ENCODE measurements at regions not wholly inside any gene's neighbourhood (a gene's known extent, or its start where the extent isn't known, plus 50 kb on each side); places are given as distances from the start of the nearest gene placed in this dataset.

DNA sequence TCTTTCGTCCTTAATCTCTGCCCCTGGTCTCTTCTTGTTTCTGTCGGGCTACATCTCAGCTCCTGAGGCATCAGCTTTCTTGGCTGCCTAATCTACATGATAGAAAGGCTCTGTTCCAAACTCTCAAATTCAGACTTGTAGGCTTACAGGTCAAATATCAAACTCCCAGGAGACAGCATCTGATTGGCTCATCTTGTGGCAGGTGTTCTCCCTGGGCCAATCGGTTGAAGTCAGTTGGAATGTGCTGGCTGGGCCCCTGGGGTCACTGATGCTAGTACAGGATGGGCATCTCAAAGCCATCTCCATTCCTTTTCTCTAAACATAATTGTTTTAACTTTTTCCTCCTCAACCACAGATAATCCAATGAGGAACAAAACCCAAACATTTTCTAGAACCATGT is 198.7 kb downstream of the CNTN3 start:
- no peak overlapping the region for H3K4me3 ChIP-seq
- TF ChIP-seq, protein P1, sequence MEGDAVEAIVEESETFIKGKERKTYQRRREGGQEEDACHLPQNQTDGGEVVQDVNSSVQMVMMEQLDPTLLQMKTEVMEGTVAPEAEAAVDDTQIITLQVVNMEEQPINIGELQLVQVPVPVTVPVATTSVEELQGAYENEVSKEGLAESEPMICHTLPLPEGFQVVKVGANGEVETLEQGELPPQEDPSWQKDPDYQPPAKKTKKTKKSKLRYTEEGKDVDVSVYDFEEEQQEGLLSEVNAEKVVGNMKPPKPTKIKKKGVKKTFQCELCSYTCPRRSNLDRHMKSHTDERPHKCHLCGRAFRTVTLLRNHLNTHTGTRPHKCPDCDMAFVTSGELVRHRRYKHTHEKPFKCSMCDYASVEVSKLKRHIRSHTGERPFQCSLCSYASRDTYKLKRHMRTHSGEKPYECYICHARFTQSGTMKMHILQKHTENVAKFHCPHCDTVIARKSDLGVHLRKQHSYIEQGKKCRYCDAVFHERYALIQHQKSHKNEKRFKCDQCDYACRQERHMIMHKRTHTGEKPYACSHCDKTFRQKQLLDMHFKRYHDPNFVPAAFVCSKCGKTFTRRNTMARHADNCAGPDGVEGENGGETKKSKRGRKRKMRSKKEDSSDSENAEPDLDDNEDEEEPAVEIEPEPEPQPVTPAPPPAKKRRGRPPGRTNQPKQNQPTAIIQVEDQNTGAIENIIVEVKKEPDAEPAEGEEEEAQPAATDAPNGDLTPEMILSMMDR (IDR thresholded peaks at IDR 0.05) = no peak
- no peaks in the 10 kb centered on the region for H3K27me3 ChIP-seq
- no peaks in the 10 kb centered on the region for H3K4me1 ChIP-seq
- no peak for DNase-seq (ENCODE audit: low spot score)
- no peak overlapping the region for H3K27ac ChIP-seq
- no peaks in the 10 kb centered on the region for H3K36me3 ChIP-seq
- H3K9me3 ChIP-seq = no peaks in the 10 kb centered on the region

DNA sequence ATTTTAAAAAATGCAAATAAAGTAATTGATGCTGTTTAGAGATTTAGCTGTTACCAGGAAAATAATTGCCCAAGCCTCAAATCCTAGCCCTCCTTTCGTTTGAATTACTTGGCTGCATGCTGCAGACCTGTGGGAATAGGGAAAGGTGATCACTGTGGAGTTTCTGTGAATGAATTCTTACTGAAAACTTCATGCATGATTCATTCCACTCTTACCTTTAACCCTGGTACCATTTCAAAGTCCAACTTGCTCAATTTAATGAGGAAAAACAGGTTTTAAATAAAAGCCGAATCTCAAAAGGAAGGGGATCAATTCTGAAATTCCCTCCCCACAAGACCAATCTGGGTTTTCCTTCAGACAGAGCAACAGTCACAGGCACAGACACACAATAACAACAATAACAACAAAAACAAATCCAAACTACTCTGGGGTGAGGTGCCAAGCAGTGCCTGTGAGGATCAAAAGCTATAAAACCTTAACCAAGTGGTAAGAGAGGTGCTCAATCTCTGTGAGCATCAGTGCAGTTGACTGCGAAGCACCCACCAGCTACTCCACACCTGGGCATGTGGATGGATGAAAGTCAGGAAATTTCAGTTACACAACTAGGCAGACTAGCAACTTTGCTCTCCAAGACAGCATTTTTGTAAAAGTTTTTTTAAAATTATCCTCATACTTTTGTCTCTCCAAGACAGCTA is 200.8 kb downstream of the CNTN3 start:
- Histone ChIP-seq H3K4me1 (no peaks in the 10 kb centered on the region), H3K27me3 (no peaks in the 10 kb centered on the region), H3K4me3 (no peak overlapping the region), H3K27ac (no peak overlapping the region), H3K9me3 (no peaks in the 10 kb centered on the region), H3K36me3 (no peaks in the 10 kb centered on the region)
- no peak for DNase-seq (ENCODE audit: low spot score)
- TF ChIP-seq, protein P1 (IDR thresholded peaks at IDR 0.05) = no peak

DNA sequence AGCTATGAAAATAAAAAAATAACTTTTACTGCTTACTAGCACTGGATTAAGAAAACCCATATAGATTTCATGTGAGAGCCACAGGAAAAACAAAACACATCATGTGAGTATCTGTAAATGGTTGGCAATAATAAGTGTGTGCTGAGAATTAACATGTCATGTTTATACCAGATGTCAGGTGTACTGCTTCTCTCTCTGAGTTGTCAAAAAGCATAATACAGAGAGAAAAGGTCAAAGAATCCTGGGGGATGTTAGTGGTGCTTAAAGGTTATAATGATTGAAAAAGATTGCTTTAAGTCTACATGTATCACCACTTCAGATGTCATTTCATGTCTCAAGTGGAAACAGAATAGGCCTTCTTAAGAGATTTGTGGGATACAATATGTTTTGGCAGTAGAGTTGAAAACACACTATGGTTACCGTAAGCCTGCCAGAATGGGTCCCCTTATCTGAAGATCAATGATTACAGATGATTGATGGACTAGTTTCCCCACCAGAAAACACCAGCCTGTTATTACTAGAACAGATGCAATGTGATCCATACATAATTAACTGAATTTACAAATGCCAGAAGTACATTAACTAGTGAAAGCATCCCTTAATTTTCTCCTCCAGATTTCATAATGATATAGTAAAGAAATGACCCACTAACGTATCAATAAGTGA is 204.1 kb downstream of the CNTN3 start:
- DNase-seq (ENCODE audit: low spot score) = no peak
- TF ChIP-seq, protein P1 (IDR thresholded peaks at IDR 0.05) = no peak
- no peak overlapping the region for H3K4me3 ChIP-seq
- no peaks in the 10 kb centered on the region for H3K9me3 ChIP-seq
- no peaks in the 10 kb centered on the region for H3K4me1 ChIP-seq
- H3K27me3 ChIP-seq = no peaks in the 10 kb centered on the region
- no peak overlapping the region for H3K27ac ChIP-seq
- no peaks in the 10 kb centered on the region for H3K36me3 ChIP-seq

DNA sequence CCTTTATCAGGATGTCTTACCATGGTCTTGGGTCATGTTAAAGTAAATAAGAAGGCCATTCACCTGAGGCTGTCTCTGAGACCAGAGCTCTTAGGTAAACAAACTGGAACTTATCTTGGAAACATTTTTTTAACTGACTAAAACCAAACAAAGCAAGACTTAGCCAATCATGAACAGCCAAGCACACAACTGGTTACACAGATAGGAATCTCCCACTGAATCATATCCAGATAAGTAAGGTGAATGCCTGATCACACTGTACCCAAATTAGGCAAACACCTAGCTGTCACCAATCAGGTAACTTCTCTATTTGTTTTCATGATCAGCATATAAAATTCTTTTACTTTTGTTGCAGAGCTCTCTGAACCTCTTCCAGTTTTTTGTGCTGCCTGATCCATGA is 205.4 kb downstream of the CNTN3 start:
- TF ChIP-seq, protein P1 (IDR thresholded peaks at IDR 0.05) = no peak
- no peaks in the 10 kb centered on the region for H3K9me3 ChIP-seq

DNA sequence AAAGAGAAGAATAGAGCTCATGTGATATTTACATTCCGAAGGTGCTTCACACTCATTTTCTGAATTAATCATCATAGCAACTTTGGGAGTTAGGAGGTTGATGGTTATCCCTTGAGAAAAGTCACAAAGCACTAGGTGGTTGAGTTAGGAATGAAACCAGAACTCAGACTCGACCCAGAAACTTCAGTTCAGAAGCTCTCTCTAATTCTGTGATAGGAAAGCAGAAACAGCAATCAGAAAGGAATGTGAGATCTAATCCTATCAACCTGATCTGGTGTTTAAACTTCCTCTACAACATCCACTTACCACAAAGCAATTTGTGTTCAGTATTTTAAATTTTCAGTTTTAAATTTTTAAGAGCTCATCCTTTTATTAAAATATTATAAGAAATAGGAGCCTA is 211.2 kb downstream of the CNTN3 start:
- DNase-seq (ENCODE audit: low spot score) = no peak
- Histone ChIP-seq H3K27ac (no peak overlapping the region), H3K4me3 (no peak overlapping the region), H3K36me3 (no peaks in the 10 kb centered on the region), H3K9me3 (no peaks in the 10 kb centered on the region), H3K4me1 (no peaks in the 10 kb centered on the region), H3K27me3 (no peaks in the 10 kb centered on the region)
- TF ChIP-seq, protein P1 (IDR thresholded peaks at IDR 0.05) = no peak

More for the DNA sequence above, 205.4 kb downstream of the CNTN3 start:
- DNase-seq (ENCODE audit: low spot score) = no peak
- Histone ChIP-seq H3K4me1 (no peaks in the 10 kb centered on the region), H3K27ac (no peak overlapping the region), H3K27me3 (no peaks in the 10 kb centered on the region), H3K36me3 (no peaks in the 10 kb centered on the region), H3K4me3 (no peak overlapping the region)
